ENCODE measurements at regions not wholly inside any gene's neighbourhood (a gene's known extent, or its start where the extent isn't known, plus 50 kb on each side); places are given as distances from the start of the nearest gene placed in this dataset.

- no peaks in the 10 kb centered on the region for H3K9me3 ChIP-seq (ENCODE audit: control insufficient read depth, insufficient read depth, low read length)
- WGBS (ENCODE audit: insufficient coverage, insufficient read length), result no CpG with 5 or more reads among the region's 5 CpGs
- H3K4me3 ChIP-seq (ENCODE audit: low read length), result no peak overlapping the region
- H3K27ac ChIP-seq (ENCODE audit: low read length), result no peak overlapping the region
- H3K36me3 ChIP-seq (ENCODE audit: control insufficient read depth, insufficient read depth, low read length), result no peaks in the 10 kb centered on the region
- H3K27me3 ChIP-seq (ENCODE audit: control insufficient read depth, insufficient read depth, low read length), result peaks cover 4% of the 10 kb centered on the region
- DNase-seq (ENCODE audit: low read depth, low spot score), result no peak
- H3K4me1 ChIP-seq (ENCODE audit: control insufficient read depth, insufficient read depth, low read length), result no peaks in the 10 kb centered on the region; the same call in 1 of the 2 replicates
Observed at GRCh38 chr18:22332590-22332989, 85.1 kb downstream of the CTAGE1 start.

GRCh38 chr18:22330508-22330907, 87.2 kb downstream of the CTAGE1 start:
- WGBS (ENCODE audit: insufficient coverage, insufficient read length), result no CpG with 5 or more reads among the region's 5 CpGs
- H3K36me3 ChIP-seq (ENCODE audit: control insufficient read depth, insufficient read depth, low read length), result no peaks in the 10 kb centered on the region
- no peak for DNase-seq (ENCODE audit: low read depth, low spot score)
- H3K4me3 ChIP-seq (ENCODE audit: low read length), result no peak overlapping the region
- H3K4me1 ChIP-seq (ENCODE audit: control insufficient read depth, insufficient read depth, low read length), result no peaks in the 10 kb centered on the region; the same call in 1 of the 2 replicates
- H3K27me3 ChIP-seq (ENCODE audit: control insufficient read depth, insufficient read depth, low read length), result peaks cover 4% of the 10 kb centered on the region
- no peak overlapping the region for H3K27ac ChIP-seq (ENCODE audit: low read length)
- H3K9me3 ChIP-seq (ENCODE audit: control insufficient read depth, insufficient read depth, low read length), result no peaks in the 10 kb centered on the region

DNA sequence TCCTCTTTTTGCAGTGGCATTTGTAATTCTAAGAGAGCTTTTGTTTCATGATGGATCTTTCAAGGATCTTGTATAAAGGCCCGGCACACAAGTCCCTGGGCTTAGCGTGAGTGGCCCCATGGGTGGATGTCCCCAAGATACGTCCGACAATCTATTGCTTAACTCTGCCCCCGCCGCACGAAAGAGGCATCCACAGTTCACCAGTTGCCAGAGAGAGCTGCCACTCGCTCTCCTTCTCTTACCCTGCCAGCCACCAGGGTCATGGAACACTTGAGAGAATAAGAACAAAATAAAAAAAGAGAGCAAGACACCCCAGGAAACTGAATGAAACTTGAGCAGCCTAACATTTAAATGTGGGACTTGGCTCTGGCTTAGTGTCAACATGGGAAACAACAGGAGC, 92.3 kb downstream of the CTAGE1 start:
- Histone ChIP-seq H3K9me3 (ENCODE audit: control insufficient read depth, insufficient read depth, low read length) (no peaks in the 10 kb centered on the region), H3K27me3 (ENCODE audit: control insufficient read depth, insufficient read depth, low read length) (peaks cover 2% of the 10 kb centered on the region; the same call in 1 of the 2 replicates), H3K4me3 (ENCODE audit: low read length) (no peak overlapping the region), H3K27ac (ENCODE audit: low read length) (no peak overlapping the region), H3K36me3 (ENCODE audit: control insufficient read depth, insufficient read depth, low read length) (no peaks in the 10 kb centered on the region), H3K4me1 (ENCODE audit: control insufficient read depth, insufficient read depth, low read length) (peaks cover 1% of the 10 kb centered on the region; the same call in 1 of the 2 replicates)
- no CpG with 5 or more reads among the region's 8 CpGs for WGBS (ENCODE audit: insufficient coverage, insufficient read length)
- no peak for DNase-seq (ENCODE audit: low read depth, low spot score)

GRCh38 chr18:22324191-22325131, 93.3 kb downstream of the CTAGE1 start:
- Histone ChIP-seq H3K4me3 (ENCODE audit: low read length) (peak overlapping the region; percentile 18; the same call in 1 of the 2 replicates), H3K4me1 (ENCODE audit: control insufficient read depth, insufficient read depth, low read length) (0 out of 2 replicates have a peak, but pooled peaks cover 1% of the 10 kb centered on the region), H3K27ac (ENCODE audit: low read length) (no peak overlapping the region), H3K27me3 (ENCODE audit: control insufficient read depth, insufficient read depth, low read length) (peaks cover 2% of the 10 kb centered on the region; the same call in 1 of the 2 replicates), H3K9me3 (ENCODE audit: control insufficient read depth, insufficient read depth, low read length) (no peaks in the 10 kb centered on the region), H3K36me3 (ENCODE audit: control insufficient read depth, insufficient read depth, low read length) (no peaks in the 10 kb centered on the region)
- no CpG with 5 or more reads among the region's 30 CpGs for WGBS (ENCODE audit: insufficient coverage, insufficient read length)
- no peak for DNase-seq (ENCODE audit: low read depth, low spot score)

- DNase-seq (ENCODE audit: low read depth, low spot score), result no peak
- Histone ChIP-seq H3K27ac (ENCODE audit: low read length) (no peak overlapping the region), H3K36me3 (ENCODE audit: control insufficient read depth, insufficient read depth, low read length) (no peaks in the 10 kb centered on the region), H3K4me3 (ENCODE audit: low read length) (no peak overlapping the region), H3K9me3 (ENCODE audit: control insufficient read depth, insufficient read depth, low read length) (no peaks in the 10 kb centered on the region), H3K4me1 (ENCODE audit: control insufficient read depth, insufficient read depth, low read length) (0 out of 2 replicates have a peak, but pooled peaks cover 1% of the 10 kb centered on the region), H3K27me3 (ENCODE audit: control insufficient read depth, insufficient read depth, low read length) (no peaks in the 10 kb centered on the region)
- no CpG with 5 or more reads among the region's 7 CpGs for WGBS (ENCODE audit: insufficient coverage, insufficient read length)
Observed at GRCh38 chr18:22322243-22322691, 95.4 kb downstream of the CTAGE1 start.

DNA sequence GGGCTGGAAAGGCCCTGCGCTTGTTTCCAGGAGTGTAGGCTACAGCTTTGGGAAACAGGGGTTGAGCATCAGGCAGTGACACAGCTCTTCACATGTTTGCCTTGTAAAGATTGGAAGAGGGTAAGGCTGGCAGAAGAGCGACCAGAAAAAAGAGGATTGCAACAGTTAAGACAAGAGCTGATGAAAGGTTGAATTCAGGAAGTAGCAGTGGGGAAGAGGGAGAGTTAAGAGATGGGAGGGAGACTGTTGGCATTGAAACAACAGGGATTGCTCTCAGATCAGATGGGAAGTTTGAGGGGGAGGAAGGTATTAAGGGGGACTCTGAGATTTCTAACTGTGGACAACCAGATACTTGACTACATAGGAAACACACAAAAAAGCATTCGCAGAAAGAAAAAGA, 96.9 kb downstream of the CTAGE1 start:
- DNase-seq (ENCODE audit: low read depth, low spot score), result no peak
- Histone ChIP-seq H3K27ac (ENCODE audit: low read length) (no peak overlapping the region), H3K4me3 (ENCODE audit: low read length) (no peak overlapping the region), H3K9me3 (ENCODE audit: control insufficient read depth, insufficient read depth, low read length) (no peaks in the 10 kb centered on the region), H3K4me1 (ENCODE audit: control insufficient read depth, insufficient read depth, low read length) (0 out of 2 replicates have a peak, but pooled peaks cover 1% of the 10 kb centered on the region), H3K36me3 (ENCODE audit: control insufficient read depth, insufficient read depth, low read length) (no peaks in the 10 kb centered on the region), H3K27me3 (ENCODE audit: control insufficient read depth, insufficient read depth, low read length) (no peaks in the 10 kb centered on the region)
- no CpG with 5 or more reads among the region's 3 CpGs for WGBS (ENCODE audit: insufficient coverage, insufficient read length)

DNA sequence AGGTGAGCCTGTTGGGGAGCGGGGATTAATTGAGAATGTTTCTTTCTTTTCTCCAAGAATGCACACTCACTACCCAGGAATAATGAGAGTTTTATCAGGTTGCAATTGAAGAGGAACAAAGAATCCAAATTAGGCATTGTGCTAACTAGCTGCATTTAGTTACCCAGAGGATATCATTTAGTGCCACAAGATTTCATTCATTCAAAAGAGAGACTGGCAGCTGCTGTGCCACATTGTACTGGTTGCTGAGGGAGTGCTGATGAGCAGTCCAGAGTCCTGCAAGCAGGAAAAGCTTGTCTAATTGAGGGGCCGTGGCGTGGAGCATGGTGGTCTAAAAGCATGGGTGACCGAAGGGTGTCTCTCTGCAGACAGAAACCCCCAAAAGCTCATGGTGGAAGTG, 97.6 kb downstream of the CTAGE1 start:
- H3K4me1 ChIP-seq (ENCODE audit: control insufficient read depth, insufficient read depth, low read length), result 0 out of 2 replicates have a peak, but pooled peaks cover 1% of the 10 kb centered on the region
- DNase-seq (ENCODE audit: low read depth, low spot score), result no peak
- H3K27me3 ChIP-seq (ENCODE audit: control insufficient read depth, insufficient read depth, low read length), result no peaks in the 10 kb centered on the region
- H3K36me3 ChIP-seq (ENCODE audit: control insufficient read depth, insufficient read depth, low read length), result no peaks in the 10 kb centered on the region
- H3K27ac ChIP-seq (ENCODE audit: low read length), result no peak overlapping the region
- no CpG with 5 or more reads among the region's 4 CpGs for WGBS (ENCODE audit: insufficient coverage, insufficient read length)
- no peaks in the 10 kb centered on the region for H3K9me3 ChIP-seq (ENCODE audit: control insufficient read depth, insufficient read depth, low read length)
- H3K4me3 ChIP-seq (ENCODE audit: low read length), result no peak overlapping the region

DNA sequence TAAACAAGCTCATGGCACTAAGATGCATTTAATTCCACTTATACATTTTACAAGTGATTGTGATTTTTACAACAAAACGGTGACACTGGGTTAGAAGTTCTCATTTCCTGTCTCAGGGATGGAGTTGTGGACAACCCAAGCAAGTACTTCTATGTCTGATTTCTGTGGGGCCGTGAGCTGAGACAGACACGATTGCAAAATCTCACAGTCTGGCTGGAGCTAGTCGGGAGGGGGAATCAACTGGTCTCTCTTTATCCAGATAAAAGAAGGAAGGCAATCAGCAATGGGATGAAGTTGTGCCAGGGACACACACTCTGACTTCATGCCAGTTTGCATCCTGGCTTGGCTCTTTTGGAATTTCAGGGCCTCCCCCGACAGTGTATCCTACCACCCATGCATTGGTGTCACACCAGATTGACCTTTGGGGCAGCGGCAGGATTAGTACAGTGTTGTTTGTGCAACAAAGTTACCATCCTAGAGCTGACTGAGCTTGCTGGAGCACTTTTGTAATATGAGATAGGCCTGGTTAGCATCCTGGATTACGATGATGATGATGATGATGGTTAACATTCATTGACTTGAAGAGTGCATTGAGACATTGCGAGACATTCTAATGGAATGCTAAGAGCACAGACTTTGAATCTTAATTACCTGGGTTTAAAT, 98.8 kb downstream of the CTAGE1 start:
- Histone ChIP-seq H3K4me3 (ENCODE audit: low read length) (no peak overlapping the region), H3K4me1 (ENCODE audit: control insufficient read depth, insufficient read depth, low read length) (no peaks in the 10 kb centered on the region), H3K27ac (ENCODE audit: low read length) (no peak overlapping the region), H3K9me3 (ENCODE audit: control insufficient read depth, insufficient read depth, low read length) (no peaks in the 10 kb centered on the region), H3K27me3 (ENCODE audit: control insufficient read depth, insufficient read depth, low read length) (no peaks in the 10 kb centered on the region), H3K36me3 (ENCODE audit: control insufficient read depth, insufficient read depth, low read length) (no peaks in the 10 kb centered on the region)
- DNase-seq (ENCODE audit: low read depth, low spot score), result no peak
- WGBS (ENCODE audit: insufficient coverage, insufficient read length), result no CpG with 5 or more reads among the region's 8 CpGs

DNA sequence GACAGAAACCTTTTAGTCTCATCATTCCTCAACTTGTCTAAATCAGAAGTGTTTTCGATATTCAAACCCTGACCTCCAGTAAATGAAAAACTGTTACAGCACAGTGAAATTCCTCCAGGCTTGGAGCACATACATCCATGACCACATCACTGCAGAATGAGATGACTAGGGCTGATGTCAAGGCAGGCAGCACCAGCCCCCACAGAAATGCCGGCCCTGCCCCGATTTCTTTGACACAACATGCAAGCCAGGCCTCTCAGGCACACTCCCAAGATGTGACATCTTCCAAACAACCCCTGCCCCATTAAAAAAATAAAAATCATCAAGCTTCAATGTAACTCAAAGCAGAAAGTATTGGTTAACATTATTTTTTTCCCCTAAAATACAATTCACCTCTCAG, 103.3 kb downstream of the CTAGE1 start:
- Histone ChIP-seq H3K36me3 (ENCODE audit: control insufficient read depth, insufficient read depth, low read length) (no peaks in the 10 kb centered on the region), H3K4me1 (ENCODE audit: control insufficient read depth, insufficient read depth, low read length) (no peaks in the 10 kb centered on the region), H3K9me3 (ENCODE audit: control insufficient read depth, insufficient read depth, low read length) (no peaks in the 10 kb centered on the region), H3K4me3 (ENCODE audit: low read length) (no peak overlapping the region), H3K27me3 (ENCODE audit: control insufficient read depth, insufficient read depth, low read length) (no peaks in the 10 kb centered on the region), H3K27ac (ENCODE audit: low read length) (no peak overlapping the region)
- DNase-seq (ENCODE audit: low read depth, low spot score), result no peak
- no CpG with 5 or more reads among the region's 3 CpGs for WGBS (ENCODE audit: insufficient coverage, insufficient read length)

GRCh38 chr18:22314001-22314400, 103.7 kb downstream of the CTAGE1 start:
- no peak overlapping the region for H3K4me3 ChIP-seq (ENCODE audit: low read length)
- WGBS (ENCODE audit: insufficient coverage, insufficient read length), result no CpG with 5 or more reads among the region's 6 CpGs
- H3K4me1 ChIP-seq (ENCODE audit: control insufficient read depth, insufficient read depth, low read length), result no peaks in the 10 kb centered on the region
- no peak for DNase-seq (ENCODE audit: low read depth, low spot score)
- H3K27ac ChIP-seq (ENCODE audit: low read length), result no peak overlapping the region
- no peaks in the 10 kb centered on the region for H3K36me3 ChIP-seq (ENCODE audit: control insufficient read depth, insufficient read depth, low read length)
- no peaks in the 10 kb centered on the region for H3K9me3 ChIP-seq (ENCODE audit: control insufficient read depth, insufficient read depth, low read length)
- H3K27me3 ChIP-seq (ENCODE audit: control insufficient read depth, insufficient read depth, low read length), result no peaks in the 10 kb centered on the region
